ENCODE measurements at regions not wholly inside any gene's neighbourhood (a gene's known extent, or its start where the extent isn't known, plus 50 kb on each side); places are given as distances from the start of the nearest gene placed in this dataset.

DNA sequence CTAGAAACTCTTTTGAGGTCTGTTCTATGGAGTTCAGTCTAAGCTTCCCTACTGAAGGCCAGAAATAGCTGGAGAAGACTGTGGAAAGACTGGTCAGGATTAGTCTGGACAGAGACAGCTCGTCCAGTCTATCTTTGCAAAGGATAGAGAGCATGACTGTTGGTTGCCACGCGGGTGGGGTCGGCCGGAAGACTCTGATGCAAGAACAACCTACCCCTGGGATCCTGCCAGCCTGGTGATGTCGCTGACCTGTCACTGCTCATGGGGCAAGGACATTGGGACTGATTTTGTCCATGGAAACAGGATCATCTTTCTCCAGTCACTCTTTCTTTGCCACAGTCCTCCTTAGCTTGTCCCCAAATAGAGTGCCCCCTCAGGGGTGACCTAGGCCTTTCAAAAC, 337.6 kb upstream of the NPSR1 start:
- peaks cover 2% of the 10 kb centered on the region for H3K4me1 Mint-ChIP-seq (ENCODE audit: low read depth)
- no peak overlapping the region for H3K4me3 Mint-ChIP-seq
- H3K9me3 Mint-ChIP-seq, result no peaks in the 10 kb centered on the region
- H3K36me3 Mint-ChIP-seq, result no peaks in the 10 kb centered on the region
- H3K27me3 Mint-ChIP-seq, result peaks cover 17% of the 10 kb centered on the region
- no peak overlapping the region for H3K27ac Mint-ChIP-seq
- ChIA-PET CTCF (interaction anchor here (0.6 to 2.5 kb wide), 12 partner anchors 10 to 1654 kb away, joined by 3 to 9 read pairs (median 3); no protein-coding TSS in a partner anchor), POLR2A (no interaction called here)
- no peak for DNase-seq
- intact Hi-C loops (cut with micrococcal nuclease), result loop anchor here (5.0 kb wide), 3 partner anchors 277 to 1217 kb away; partner anchors contain the start of gene DPY19L1

DNA sequence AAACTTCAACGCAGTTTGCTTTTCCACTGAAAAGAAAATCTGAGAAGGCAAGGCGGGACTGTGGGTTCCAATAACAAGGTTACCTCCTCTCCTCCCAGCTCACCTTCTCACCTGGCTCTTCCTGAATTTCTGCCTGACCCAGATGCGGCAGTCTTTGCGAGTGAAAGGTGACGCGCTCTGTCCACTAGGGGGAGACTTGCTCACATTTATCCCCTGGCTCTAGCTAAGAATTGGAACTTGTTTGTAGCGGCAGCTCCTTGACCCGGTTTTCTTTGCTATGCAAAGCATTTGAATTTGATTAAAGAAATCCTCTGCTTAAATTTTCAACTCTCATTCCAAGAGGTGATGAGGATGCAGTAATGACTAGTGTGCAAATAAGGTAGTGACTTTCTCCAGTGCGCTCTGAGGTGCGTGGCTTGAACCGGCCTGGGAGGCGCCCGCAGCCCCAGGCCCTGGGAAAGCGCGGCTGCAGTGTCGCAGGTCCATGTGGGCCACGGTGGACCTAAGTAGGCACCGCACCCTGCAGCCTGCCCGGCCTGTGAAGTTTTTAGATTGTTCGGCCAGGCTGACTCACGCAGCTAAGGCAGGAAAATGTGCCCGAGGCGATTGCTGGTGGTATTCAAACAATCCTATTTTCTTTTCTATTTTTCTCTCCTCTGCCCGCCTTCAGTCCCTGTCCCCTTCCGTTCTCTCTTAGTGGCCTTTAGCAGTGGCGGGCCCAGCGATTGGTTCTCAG, 336.9 kb upstream of the NPSR1 start:
- Mint-ChIP-seq H3K4me3 (no peak overlapping the region), H3K4me1 (ENCODE audit: low read depth) (peaks cover 2% of the 10 kb centered on the region), H3K36me3 (no peaks in the 10 kb centered on the region), H3K9me3 (no peaks in the 10 kb centered on the region), H3K27me3 (peaks cover 17% of the 10 kb centered on the region), H3K27ac (no peak overlapping the region)
- POLR2A ChIA-PET, result no interaction called here
- CTCF ChIA-PET, result interaction anchor here (0.9 to 2.5 kb wide), 12 partner anchors 9 to 1654 kb away, joined by 3 to 9 read pairs (median 3); no protein-coding TSS in a partner anchor
- intact Hi-C loops (cut with micrococcal nuclease), result loop anchor here (5.0 kb wide), 3 partner anchors 276 to 1216 kb away; partner anchors contain the start of gene DPY19L1
- peak; percentile 63 for DNase-seq

DNA sequence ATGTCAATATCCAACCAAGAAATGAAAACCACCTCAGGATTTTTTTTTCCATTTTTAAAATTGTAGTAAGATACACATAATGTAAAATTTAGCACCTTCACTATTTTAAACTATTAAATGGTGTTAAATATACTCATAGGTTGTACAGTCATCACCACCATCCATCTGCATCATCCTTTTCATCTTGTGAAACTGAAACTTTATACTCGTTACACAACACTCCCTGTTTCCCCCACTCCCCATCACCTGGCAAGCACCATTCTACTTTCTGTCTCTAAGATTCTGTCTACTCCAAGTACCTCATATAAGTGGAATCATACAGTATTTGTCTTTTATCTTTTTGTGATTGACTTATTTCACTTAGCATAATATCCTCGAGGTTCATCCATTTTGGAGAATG, 335.2 kb upstream of the NPSR1 start:
- Mint-ChIP-seq H3K27me3 (peaks cover 17% of the 10 kb centered on the region), H3K27ac (no peak overlapping the region), H3K4me1 (ENCODE audit: low read depth) (peaks cover 2% of the 10 kb centered on the region), H3K4me3 (no peak overlapping the region), H3K36me3 (no peaks in the 10 kb centered on the region), H3K9me3 (no peaks in the 10 kb centered on the region)
- DNase-seq, result no peak
- ChIA-PET POLR2A (no interaction called here), CTCF (no interaction called here)
- intact Hi-C loops (cut with micrococcal nuclease), result loop anchor here (5.0 kb wide), 3 partner anchors 274 to 1214 kb away; partner anchors contain the start of gene DPY19L1

DNA sequence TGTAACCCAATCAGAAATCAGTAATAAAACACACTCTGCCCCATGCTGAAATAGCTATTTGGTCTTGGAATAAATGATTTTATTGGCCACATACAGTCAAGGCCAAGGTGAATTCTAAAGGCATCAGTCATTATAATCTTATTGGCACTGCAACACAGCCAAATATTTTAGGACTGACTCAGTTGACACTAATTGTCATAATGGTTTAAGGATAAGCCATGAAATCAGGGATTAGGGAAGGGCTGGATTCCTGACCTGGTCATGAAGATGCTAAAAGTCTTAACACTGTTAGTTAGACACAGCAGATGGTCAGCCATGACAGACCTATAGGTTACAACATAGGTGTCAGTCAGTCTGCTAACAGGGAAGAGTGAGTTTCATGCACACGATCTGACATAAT, 330.3 kb upstream of the NPSR1 start:
- H3K4me3 Mint-ChIP-seq, result no peak overlapping the region
- POLR2A ChIA-PET, result no interaction called here
- H3K4me1 Mint-ChIP-seq (ENCODE audit: low read depth), result no peaks in the 10 kb centered on the region
- intact Hi-C loops (cut with micrococcal nuclease), result no loop called here
- DNase-seq, result no peak
- H3K36me3 Mint-ChIP-seq, result no peaks in the 10 kb centered on the region
- CTCF ChIA-PET, result no interaction called here
- H3K9me3 Mint-ChIP-seq, result no peaks in the 10 kb centered on the region
- H3K27me3 Mint-ChIP-seq, result peaks cover 8% of the 10 kb centered on the region
- H3K27ac Mint-ChIP-seq, result no peak overlapping the region

DNA sequence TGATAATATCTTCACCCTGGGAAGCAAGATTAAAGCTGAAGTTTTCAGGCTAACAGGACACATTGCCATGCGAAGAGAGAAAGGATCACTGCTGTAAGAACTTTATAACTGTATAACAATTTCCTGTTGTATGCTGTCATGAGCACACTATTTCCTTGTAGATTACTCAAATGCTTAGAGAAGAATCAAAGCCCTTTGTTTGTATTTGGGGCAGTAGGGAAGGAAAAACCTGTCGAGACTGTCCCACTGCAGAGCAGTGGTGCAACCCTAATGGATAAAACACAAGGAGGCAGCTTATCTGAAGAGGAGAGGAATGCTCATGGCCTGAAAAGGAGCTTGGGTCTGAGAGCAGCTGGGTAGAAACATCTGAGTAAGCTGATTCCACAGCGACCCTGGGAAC, 327.7 kb upstream of the NPSR1 start:
- Mint-ChIP-seq H3K4me3 (no peak overlapping the region), H3K27ac (no peak overlapping the region), H3K4me1 (ENCODE audit: low read depth) (no peaks in the 10 kb centered on the region), H3K36me3 (no peaks in the 10 kb centered on the region), H3K9me3 (no peaks in the 10 kb centered on the region), H3K27me3 (peaks cover under 1% of the 10 kb centered on the region)
- intact Hi-C loops (cut with micrococcal nuclease), result no loop called here
- ChIA-PET CTCF (interaction anchor here (1.1 kb wide), 1 partner anchor 10 kb away, joined by 7 read pairs; no protein-coding TSS in a partner anchor), POLR2A (no interaction called here)
- no peak for DNase-seq

DNA sequence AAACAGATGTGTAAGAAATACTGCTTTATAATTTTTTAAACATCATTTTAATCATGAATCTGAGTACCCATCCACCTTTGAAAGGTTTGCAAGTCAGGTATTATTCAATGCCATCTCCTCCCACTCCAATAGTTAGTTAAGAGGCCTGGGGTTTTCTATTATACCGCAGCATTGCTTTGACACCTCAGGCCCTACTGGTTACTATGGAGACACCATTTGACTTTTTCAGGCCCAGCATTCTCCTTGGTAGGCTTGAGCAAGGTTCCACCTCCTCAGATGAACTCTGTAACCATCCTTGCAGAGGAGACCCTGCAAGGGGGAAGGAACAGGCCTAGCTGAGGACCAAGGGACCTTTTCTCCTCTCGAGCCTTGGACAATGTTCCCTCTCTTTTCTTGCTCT, 326.9 kb upstream of the NPSR1 start:
- no peak for DNase-seq
- Mint-ChIP-seq H3K36me3 (no peaks in the 10 kb centered on the region), H3K27ac (no peak overlapping the region), H3K9me3 (no peaks in the 10 kb centered on the region), H3K4me3 (no peak overlapping the region), H3K4me1 (ENCODE audit: low read depth) (no peaks in the 10 kb centered on the region), H3K27me3 (no peaks in the 10 kb centered on the region)
- intact Hi-C loops (cut with micrococcal nuclease), result no loop called here
- ChIA-PET CTCF (interaction anchor here (1.6 kb wide), 1 partner anchor 10 kb away, joined by 4 read pairs; no protein-coding TSS in a partner anchor), POLR2A (no interaction called here)

DNA sequence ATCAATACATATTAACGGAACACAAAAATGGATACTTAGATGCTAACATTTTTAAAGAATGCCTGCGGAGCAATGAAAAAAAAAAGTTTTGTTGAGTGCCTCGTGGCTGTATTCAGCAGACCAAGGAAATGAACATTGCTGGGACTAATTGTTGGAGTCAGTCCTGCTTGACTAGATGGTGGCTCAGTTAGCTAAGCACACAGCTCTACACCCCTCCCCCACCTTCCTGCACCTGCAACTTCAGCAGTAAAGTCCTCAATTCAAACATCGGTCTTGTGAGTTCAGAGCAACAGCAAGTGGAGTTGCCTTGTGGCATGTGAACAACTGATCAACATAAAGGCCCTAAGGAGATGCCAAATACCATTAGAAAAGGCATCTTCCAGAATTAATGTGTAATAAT, 326.0 kb upstream of the NPSR1 start:
- Mint-ChIP-seq H3K36me3 (no peaks in the 10 kb centered on the region), H3K27me3 (no peaks in the 10 kb centered on the region), H3K4me1 (ENCODE audit: low read depth) (no peaks in the 10 kb centered on the region), H3K27ac (no peak overlapping the region), H3K4me3 (no peak overlapping the region), H3K9me3 (peaks cover under 1% of the 10 kb centered on the region)
- no peak for DNase-seq
- ChIA-PET CTCF (interaction anchor here (1.6 kb wide), 1 partner anchor 11 kb away, joined by 4 read pairs; no protein-coding TSS in a partner anchor), POLR2A (no interaction called here)
- intact Hi-C loops (cut with micrococcal nuclease), result no loop called here

DNA sequence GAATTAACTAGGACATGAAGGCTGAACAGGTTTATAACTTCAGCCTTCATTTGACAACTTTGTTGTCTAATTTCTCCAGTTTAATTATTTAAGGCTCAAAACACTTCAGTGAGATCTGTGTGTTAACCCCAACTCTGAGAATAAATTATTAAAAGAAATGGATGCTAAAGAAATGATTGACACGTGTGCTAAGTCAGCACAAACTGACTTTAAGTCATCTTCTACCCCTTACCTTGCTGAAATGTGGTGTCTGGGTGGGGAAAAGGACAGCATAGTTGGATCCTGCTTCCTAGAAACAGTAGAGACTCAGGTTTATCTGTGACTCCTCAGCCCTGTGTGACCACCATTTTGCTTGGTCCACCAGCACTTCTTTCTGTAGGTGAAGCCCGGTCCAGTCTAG, 324.8 kb upstream of the NPSR1 start:
- H3K9me3 Mint-ChIP-seq, result peaks cover 8% of the 10 kb centered on the region
- H3K4me1 Mint-ChIP-seq (ENCODE audit: low read depth), result no peaks in the 10 kb centered on the region
- DNase-seq, result no peak
- POLR2A ChIA-PET, result no interaction called here
- H3K36me3 Mint-ChIP-seq, result no peaks in the 10 kb centered on the region
- intact Hi-C loops (cut with micrococcal nuclease), result no loop called here
- no peaks in the 10 kb centered on the region for H3K27me3 Mint-ChIP-seq
- H3K4me3 Mint-ChIP-seq, result no peak overlapping the region
- no peak overlapping the region for H3K27ac Mint-ChIP-seq
- CTCF ChIA-PET, result no interaction called here

DNA sequence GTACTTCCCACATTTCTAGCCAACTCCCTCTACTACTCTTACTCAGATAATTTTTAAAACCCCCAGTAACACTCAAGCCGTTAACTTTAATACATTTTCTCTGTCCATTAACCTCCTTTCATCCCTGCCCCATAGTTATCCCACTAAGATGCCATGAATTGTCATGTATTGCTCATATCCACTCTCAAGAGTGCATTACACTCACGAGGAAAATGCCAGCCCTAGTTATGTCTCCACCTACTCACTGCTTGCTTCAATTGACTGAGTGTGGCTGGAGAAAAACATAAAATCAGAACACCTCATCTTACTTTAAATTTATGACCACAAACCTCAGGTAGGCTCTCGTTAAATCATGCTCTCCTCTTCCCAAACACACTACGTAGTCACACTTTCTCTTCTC, 324.1 kb upstream of the NPSR1 start:
- H3K9me3 Mint-ChIP-seq, result peaks cover 14% of the 10 kb centered on the region
- H3K4me1 Mint-ChIP-seq (ENCODE audit: low read depth), result no peaks in the 10 kb centered on the region
- H3K36me3 Mint-ChIP-seq, result no peaks in the 10 kb centered on the region
- POLR2A ChIA-PET, result no interaction called here
- DNase-seq, result no peak
- no peaks in the 10 kb centered on the region for H3K27me3 Mint-ChIP-seq
- no peak overlapping the region for H3K4me3 Mint-ChIP-seq
- no peak overlapping the region for H3K27ac Mint-ChIP-seq
- CTCF ChIA-PET, result no interaction called here
- intact Hi-C loops (cut with micrococcal nuclease), result no loop called here

DNA sequence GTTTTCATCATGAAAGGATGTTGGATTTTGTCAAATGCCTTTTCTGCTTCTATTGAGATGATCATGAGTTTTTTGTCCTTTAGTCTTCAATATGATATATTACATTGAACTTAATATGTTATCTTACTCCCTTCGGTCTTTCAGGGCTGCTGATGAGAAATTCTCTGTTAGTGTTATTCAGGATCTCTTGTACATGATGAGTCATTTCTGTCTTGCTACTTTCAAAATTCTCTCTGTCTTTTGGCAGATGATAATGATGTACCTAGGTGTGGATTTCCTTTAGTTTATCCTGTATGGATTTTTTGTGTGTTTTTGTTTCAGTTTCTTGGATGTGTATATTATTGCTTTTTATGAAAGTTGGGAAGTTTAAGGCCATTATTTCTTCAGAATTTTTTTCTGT, 320.9 kb upstream of the NPSR1 start:
- Mint-ChIP-seq H3K9me3 (peaks cover 23% of the 10 kb centered on the region), H3K36me3 (no peaks in the 10 kb centered on the region), H3K27me3 (no peaks in the 10 kb centered on the region), H3K4me1 (ENCODE audit: low read depth) (no peaks in the 10 kb centered on the region), H3K27ac (no peak overlapping the region), H3K4me3 (no peak overlapping the region)
- POLR2A ChIA-PET, result no interaction called here
- CTCF ChIA-PET, result no interaction called here
- no peak for DNase-seq
- intact Hi-C loops (cut with micrococcal nuclease), result no loop called here

DNA sequence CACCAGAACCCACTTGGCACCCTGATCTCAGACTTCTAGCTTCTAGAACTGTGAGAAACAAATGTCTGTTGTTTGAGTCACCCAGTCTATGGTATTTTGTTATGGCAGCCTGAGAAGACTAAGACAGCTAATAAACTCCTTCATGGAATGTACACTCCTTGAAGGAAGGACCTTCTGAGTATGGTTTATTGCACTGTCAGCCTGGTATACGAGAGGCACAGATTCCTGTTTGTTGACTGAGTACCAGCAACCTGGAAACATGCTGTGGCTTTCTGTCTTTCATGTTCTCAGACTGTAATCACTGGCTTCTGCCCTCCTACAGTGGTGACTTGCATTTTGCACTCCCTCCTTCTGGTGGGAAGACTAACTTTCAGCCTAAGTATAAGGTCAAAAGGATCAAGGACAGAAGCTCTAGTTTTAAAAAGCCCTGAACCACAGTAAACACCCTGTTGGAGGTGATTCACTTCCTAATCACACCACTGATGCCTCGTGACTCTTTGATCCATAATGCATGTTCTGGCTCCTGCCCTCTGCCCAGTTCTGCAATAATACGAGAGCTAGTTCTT, 319.0 kb upstream of the NPSR1 start:
- POLR2A ChIA-PET, result no interaction called here
- intact Hi-C loops (cut with micrococcal nuclease), result no loop called here
- Mint-ChIP-seq H3K36me3 (no peaks in the 10 kb centered on the region), H3K27ac (no peak overlapping the region), H3K9me3 (peaks cover 23% of the 10 kb centered on the region), H3K4me3 (no peak overlapping the region), H3K4me1 (ENCODE audit: low read depth) (no peaks in the 10 kb centered on the region), H3K27me3 (no peaks in the 10 kb centered on the region)
- no peak for DNase-seq
- CTCF ChIA-PET, result no interaction called here

DNA sequence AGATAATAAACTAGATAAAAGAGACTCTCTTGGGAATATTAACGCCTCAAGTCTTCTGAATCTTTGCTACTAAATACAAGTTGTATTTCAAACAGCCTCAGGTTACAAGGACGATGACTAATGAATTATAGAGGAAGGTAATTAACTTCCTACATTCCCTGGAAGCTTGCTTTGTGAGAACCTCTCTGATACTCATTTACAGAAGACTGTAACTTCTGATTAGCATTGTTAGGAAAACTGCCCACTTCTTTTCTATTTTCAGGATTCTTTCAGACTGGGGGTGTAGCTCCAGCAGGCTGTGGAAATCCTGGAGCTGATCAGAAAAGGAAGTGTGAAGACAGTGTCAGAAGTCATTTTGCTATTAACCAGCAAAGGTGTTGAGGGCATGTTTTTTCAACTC, 316.7 kb upstream of the NPSR1 start:
- intact Hi-C loops (cut with micrococcal nuclease), result no loop called here
- Mint-ChIP-seq H3K9me3 (peaks cover 23% of the 10 kb centered on the region), H3K4me3 (no peak overlapping the region), H3K4me1 (ENCODE audit: low read depth) (no peaks in the 10 kb centered on the region), H3K27me3 (no peaks in the 10 kb centered on the region), H3K27ac (no peak overlapping the region), H3K36me3 (no peaks in the 10 kb centered on the region)
- ChIA-PET POLR2A (no interaction called here), CTCF (interaction anchor here (0.7 kb wide), 1 partner anchor 24 kb away, joined by 3 read pairs; no protein-coding TSS in a partner anchor)
- DNase-seq, result no peak

DNA sequence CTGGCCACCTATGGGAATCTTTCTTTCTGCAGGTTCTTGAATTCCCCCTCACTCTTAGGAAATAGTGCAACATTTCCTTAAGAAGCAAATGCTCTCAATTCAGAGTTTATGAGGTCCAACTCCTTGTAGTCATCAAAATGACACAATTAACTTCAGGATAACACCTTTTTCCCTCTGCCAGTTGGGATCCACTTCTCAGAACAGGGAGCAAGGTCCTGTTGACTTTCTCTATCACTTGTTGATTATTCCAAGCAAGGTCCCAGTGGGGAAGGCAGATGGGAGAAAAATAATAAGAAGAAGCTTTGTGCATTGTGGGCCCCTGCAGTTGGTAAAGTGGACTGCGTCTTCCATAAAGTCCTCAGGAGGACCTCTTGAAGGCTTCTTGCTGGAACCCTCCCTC, 315.6 kb upstream of the NPSR1 start:
- ChIA-PET POLR2A (no interaction called here), CTCF (no interaction called here)
- no peaks in the 10 kb centered on the region for H3K4me1 Mint-ChIP-seq (ENCODE audit: low read depth)
- H3K4me3 Mint-ChIP-seq, result no peak overlapping the region
- DNase-seq, result no peak
- H3K36me3 Mint-ChIP-seq, result no peaks in the 10 kb centered on the region
- intact Hi-C loops (cut with micrococcal nuclease), result no loop called here
- H3K27me3 Mint-ChIP-seq, result no peaks in the 10 kb centered on the region
- no peak overlapping the region for H3K27ac Mint-ChIP-seq
- H3K9me3 Mint-ChIP-seq, result peaks cover 19% of the 10 kb centered on the region
